ENCODE measurements at regions not wholly inside any gene's neighbourhood (a gene's known extent, or its start where the extent isn't known, plus 50 kb on each side); places are given as distances from the start of the nearest gene placed in this dataset.

DNA sequence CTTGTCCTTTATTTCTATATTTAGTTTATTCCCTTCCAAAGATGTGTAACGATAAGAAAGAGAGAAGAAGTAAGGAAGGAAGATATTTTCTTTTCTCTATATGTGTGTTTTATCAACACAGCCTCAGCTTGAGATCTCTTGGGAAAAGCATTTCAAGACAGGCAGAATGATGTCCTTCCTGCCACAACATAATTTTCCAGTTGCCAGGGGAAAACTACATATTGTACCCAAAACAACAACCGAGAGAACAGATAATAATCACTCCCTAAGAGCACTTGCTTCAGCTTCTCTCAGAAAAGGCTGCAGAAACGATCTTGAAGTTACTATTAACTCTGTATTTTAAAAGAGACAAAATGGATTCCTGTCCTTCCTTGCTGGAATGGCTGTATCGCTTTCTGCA is 151.4 kb upstream of the ITGB1 start:
- peaks cover 3 to 7% of the 10 kb centered on the region in 2 experiments for H3K27me3 ChIP-seq (ENCODE audit: control insufficient read depth in 2 of 2, insufficient read depth in 2 of 2, low read length in 2 of 2)
- intact Hi-C loops (cut with micrococcal nuclease): no loop called here
- H3K27ac ChIP-seq (ENCODE audit: insufficient read depth, low read depth, low read length): no peak overlapping the region
- no peaks in the 10 kb centered on the region for H3K9me1 ChIP-seq (replicated peaks; ENCODE audit: control insufficient read depth, extremely low read depth, insufficient read depth, low read length)
- DNase-seq (ENCODE audit: low read depth, low spot score): no peak
- dilution Hi-C loops (cut with MboI; ENCODE audit: extremely low pct_ligation_motif_present, low sequenced_read_pairs): no loop called here
- POLR2A ChIA-PET: no interaction called here
- H3K9me3 ChIP-seq (replicated peaks; ENCODE audit: control insufficient read depth, insufficient read depth, low read length): no peaks in the 10 kb centered on the region
- TF ChIP-seq EZH2 (IDR thresholded peaks at IDR 0.05; ENCODE audit: borderline replicate concordance, low read depth, low read length, severe bottlenecking) (no peak), MYC (IDR thresholded peaks at IDR 0.05; ENCODE audit: low read depth, low read length) (no peak), FOS (IDR thresholded peaks at IDR 0.05; ENCODE audit: borderline replicate concordance, insufficient read depth, low read length) (no peak), POLR2A (IDR thresholded peaks at IDR 0.05; ENCODE audit: low read depth, low read length) (no peak), JUN (IDR thresholded peaks at IDR 0.05; ENCODE audit: borderline replicate concordance, insufficient read depth, insufficient read length, low read depth) (no peak), POLR2AphosphoS5 (IDR thresholded peaks at IDR 0.05; ENCODE audit: insufficient read depth, low read depth, low read length) (no peak), GATA2 (IDR thresholded peaks at IDR 0.05; ENCODE audit: insufficient read depth, insufficient read length, low read depth, low read length) (no peak)
- TF ChIP-seq, protein P1, sequence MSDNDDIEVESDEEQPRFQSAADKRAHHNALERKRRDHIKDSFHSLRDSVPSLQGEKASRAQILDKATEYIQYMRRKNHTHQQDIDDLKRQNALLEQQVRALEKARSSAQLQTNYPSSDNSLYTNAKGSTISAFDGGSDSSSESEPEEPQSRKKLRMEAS (IDR thresholded peaks at IDR 0.05; ENCODE audit: insufficient read depth, insufficient read length): no peak
- TF ChIP-seq, protein P2, sequence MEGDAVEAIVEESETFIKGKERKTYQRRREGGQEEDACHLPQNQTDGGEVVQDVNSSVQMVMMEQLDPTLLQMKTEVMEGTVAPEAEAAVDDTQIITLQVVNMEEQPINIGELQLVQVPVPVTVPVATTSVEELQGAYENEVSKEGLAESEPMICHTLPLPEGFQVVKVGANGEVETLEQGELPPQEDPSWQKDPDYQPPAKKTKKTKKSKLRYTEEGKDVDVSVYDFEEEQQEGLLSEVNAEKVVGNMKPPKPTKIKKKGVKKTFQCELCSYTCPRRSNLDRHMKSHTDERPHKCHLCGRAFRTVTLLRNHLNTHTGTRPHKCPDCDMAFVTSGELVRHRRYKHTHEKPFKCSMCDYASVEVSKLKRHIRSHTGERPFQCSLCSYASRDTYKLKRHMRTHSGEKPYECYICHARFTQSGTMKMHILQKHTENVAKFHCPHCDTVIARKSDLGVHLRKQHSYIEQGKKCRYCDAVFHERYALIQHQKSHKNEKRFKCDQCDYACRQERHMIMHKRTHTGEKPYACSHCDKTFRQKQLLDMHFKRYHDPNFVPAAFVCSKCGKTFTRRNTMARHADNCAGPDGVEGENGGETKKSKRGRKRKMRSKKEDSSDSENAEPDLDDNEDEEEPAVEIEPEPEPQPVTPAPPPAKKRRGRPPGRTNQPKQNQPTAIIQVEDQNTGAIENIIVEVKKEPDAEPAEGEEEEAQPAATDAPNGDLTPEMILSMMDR (IDR thresholded peaks at IDR 0.05; ENCODE audit: extremely low read depth in 1 of 2, insufficient read depth in 1 of 2, low read depth in 1 of 2, low read length in 2 of 2): no peak
- peaks cover under 1% of the 10 kb centered on the region for H3K4me1 ChIP-seq (ENCODE audit: control insufficient read depth, extremely low read depth, insufficient read depth, low read length)
- no peaks in the 10 kb centered on the region for H4K20me1 ChIP-seq (replicated peaks; ENCODE audit: control insufficient read depth, extremely low read depth, insufficient read depth, low read length)
- no peak for FAIRE-seq
- no peak overlapping the region for H3K4me3 ChIP-seq (replicated peaks in 1 of 3; ENCODE audit: insufficient read depth in 1 of 3, low read depth in 1 of 3, low read length in 3 of 3)
- no peak overlapping the region for H3K4me2 ChIP-seq (ENCODE audit: insufficient read depth, low read length)
- CTCF ChIA-PET: interaction anchor here (0.8 kb wide), 1 partner anchor 17 kb away, joined by 4 read pairs; no protein-coding TSS in a partner anchor
- no peaks in the 10 kb centered on the region for H3K79me2 ChIP-seq (ENCODE audit: control insufficient read depth, insufficient read depth, low read length)
- H2AFZ ChIP-seq (ENCODE audit: low read depth, low read length): no peak overlapping the region
- no peak overlapping the region for H3K9ac ChIP-seq (replicated peaks; ENCODE audit: extremely low read depth, insufficient read depth, low read length)
- H3K36me3 ChIP-seq (ENCODE audit: control insufficient read depth in 2 of 2, extremely low read depth in 1 of 2, insufficient read depth in 2 of 2, low read length in 2 of 2): no peaks in the 10 kb centered on the region
- BruUV-seq (replicated peaks): no TSS peak

Measured in endothelial cell of umbilical vein (primary cell).